PC-9 (cell line): ENCODE measurements at regions not wholly inside any gene's neighbourhood (a gene's known extent, or its start where the extent isn't known, plus 50 kb on each side); places are given as distances from the start of the nearest gene placed in this dataset.

Experiments
- EZH2 ChIP-seq: fragments of 200-600 bp; sonication (generic); IDR thresholded peaks from 2 replicates; pipeline ENCODE4 v1.8.0; 2017; ENCODE audit warnings: antibody characterized with exemption, low read depth
- TF ChIP-seq, protein P1 (sequence below): fragments of 200-600 bp; sonication (generic); conservative IDR thresholded peaks from 2 replicates; pipeline ENCODE4 v1.6.1; 2017; ENCODE audit warnings: mixed run types, antibody characterized with exemption, mild to moderate bottlenecking, moderate library complexity

DNA sequence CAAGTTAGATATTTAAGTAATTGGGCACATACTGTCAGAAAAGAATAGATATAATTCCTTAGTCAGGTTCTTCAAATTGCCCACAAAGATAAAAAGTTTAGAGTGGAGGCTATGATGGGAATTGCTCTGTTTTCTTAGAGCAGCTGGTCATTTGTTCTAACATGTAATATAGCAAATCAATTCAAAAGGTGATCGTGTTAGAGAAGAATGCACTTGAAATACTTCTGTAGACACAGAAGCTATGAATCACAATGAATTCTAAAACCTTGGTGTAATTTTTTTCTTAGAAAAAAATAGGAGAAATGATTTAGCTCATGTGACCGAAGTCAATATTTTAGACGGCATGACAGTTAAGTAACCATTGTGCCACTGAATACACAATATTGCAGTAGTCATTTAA, 918.1 kb upstream of the LRATD1 start:
- TF ChIP-seq, protein P1, sequence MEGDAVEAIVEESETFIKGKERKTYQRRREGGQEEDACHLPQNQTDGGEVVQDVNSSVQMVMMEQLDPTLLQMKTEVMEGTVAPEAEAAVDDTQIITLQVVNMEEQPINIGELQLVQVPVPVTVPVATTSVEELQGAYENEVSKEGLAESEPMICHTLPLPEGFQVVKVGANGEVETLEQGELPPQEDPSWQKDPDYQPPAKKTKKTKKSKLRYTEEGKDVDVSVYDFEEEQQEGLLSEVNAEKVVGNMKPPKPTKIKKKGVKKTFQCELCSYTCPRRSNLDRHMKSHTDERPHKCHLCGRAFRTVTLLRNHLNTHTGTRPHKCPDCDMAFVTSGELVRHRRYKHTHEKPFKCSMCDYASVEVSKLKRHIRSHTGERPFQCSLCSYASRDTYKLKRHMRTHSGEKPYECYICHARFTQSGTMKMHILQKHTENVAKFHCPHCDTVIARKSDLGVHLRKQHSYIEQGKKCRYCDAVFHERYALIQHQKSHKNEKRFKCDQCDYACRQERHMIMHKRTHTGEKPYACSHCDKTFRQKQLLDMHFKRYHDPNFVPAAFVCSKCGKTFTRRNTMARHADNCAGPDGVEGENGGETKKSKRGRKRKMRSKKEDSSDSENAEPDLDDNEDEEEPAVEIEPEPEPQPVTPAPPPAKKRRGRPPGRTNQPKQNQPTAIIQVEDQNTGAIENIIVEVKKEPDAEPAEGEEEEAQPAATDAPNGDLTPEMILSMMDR: no peak
- TF ChIP-seq EZH2: no peak
